Ramos (cell line): ENCODE measurements at regions not wholly inside any gene's neighbourhood (a gene's known extent, or its start where the extent isn't known, plus 50 kb on each side); places are given as distances from the start of the nearest gene placed in this dataset.

Experiments used
- in situ Hi-C: fragments of 300-500 bp; cut with MboI; formaldehyde crosslinking; loops from one replicate; pipeline ENCODE4 v1.14.3; 2022; ENCODE audit warnings: low sequenced_read_pairs; ENCODE audit not compliant: unreplicated experiment

- in situ Hi-C loops = no loop called here
Measured at GRCh38 chr6:156060013-156060412, 604.4 kb upstream of the NOX3 start.

- in situ Hi-C loops = no loop called here
Measured at GRCh38 chr6:156058356-156058755, 602.7 kb upstream of the NOX3 start.

- in situ Hi-C loops = no loop called here
Measured at GRCh38 chr6:156057869-156058268, 602.2 kb upstream of the NOX3 start.

- in situ Hi-C loops = no loop called here
Measured at GRCh38 chr6:156056085-156056484, 600.4 kb upstream of the NOX3 start.

- in situ Hi-C loops = no loop called here
Measured at GRCh38 chr6:156053626-156054025, 598.0 kb upstream of the NOX3 start.

- in situ Hi-C loops = no loop called here
Measured at GRCh38 chr6:156046841-156047449, 591.3 kb upstream of the NOX3 start.

GRCh38 chr6:156046268-156046665, 590.6 kb upstream of the NOX3 start:
- in situ Hi-C loops = no loop called here

- in situ Hi-C loops = no loop called here
Measured at GRCh38 chr6:156045401-156046267, 590.0 kb upstream of the NOX3 start.

- in situ Hi-C loops = no loop called here
Measured at GRCh38 chr6:156033598-156033997, 578.0 kb upstream of the NOX3 start.

- in situ Hi-C loops = no loop called here
Measured at GRCh38 chr6:156031516-156031915, 575.9 kb upstream of the NOX3 start.

GRCh38 chr6:156030053-156030452, 574.4 kb upstream of the NOX3 start:
- in situ Hi-C loops = no loop called here

- in situ Hi-C loops = no loop called here
Measured at GRCh38 chr6:156029286-156029985, 573.8 kb upstream of the NOX3 start.

GRCh38 chr6:156028335-156029131, 572.9 kb upstream of the NOX3 start:
- in situ Hi-C loops = no loop called here

- in situ Hi-C loops = no loop called here
Measured at GRCh38 chr6:156027248-156027626, 571.6 kb upstream of the NOX3 start.

GRCh38 chr6:156026486-156027247, 571.0 kb upstream of the NOX3 start:
- in situ Hi-C loops = no loop called here

- in situ Hi-C loops = no loop called here
Measured at GRCh38 chr6:156024339-156024738, 568.7 kb upstream of the NOX3 start.

GRCh38 chr6:156021746-156022396, 566.2 kb upstream of the NOX3 start:
- in situ Hi-C loops = no loop called here

- in situ Hi-C loops = no loop called here
Measured at GRCh38 chr6:156017838-156018237, 562.2 kb upstream of the NOX3 start.
